HepG2 (cell line): ENCODE measurements at regions not wholly inside any gene's neighbourhood (a gene's known extent, or its start where the extent isn't known, plus 50 kb on each side); places are given as distances from the start of the nearest gene placed in this dataset.

ENCODE experiments used
- ATAC-seq: fragments of 200-7000 bp; cut with Tn5 transposase; 3 replicates; pipeline ENCODE4 v1.9.1; 2020; ENCODE audit warnings: mild to moderate bottlenecking, moderate library complexity
- BruUV-seq: library from RNA; stranded (reverse); fragments of 400-500 nt; replicated peaks from 2 replicates; lab custom pipeline; 2021; lab: Mats Ljungman, UMichigan
- CTCF ChIA-PET: fragments of 300-600 bp; formaldehyde crosslinking; extraction: SDS; loops from one replicate; lab custom pipeline; 2021; ENCODE audit warnings: low total read pairs, inconsistent platforms, low intra/inter-chr PET ratio; lab: Yijun Ruan, JAX
- POLR2A ChIA-PET: fragments of 350-600 bp; sonication (Branson Sonifier 250); formaldehyde crosslinking; loops from one replicate; lab custom pipeline; 2020; ENCODE audit warnings: antibody characterized with exemption, inconsistent platforms; lab: Yijun Ruan, JAX
- DNase-seq: peaks from one replicate; pipeline ENCODE4 v3.0.0-alpha.2; 2015; ENCODE audit warnings: low spot score
- FAIRE-seq: peaks from 3 replicates; lab custom pipeline; 2011; peaks lifted over from hg19 to GRCh38; lab: Jason Lieb, UNC
- H2AFZ ChIP-seq: one replicate; pipeline ENCODE4 v1.6.1; 2011; ENCODE audit warnings: low read length, inconsistent platforms
- H3K27ac ChIP-seq: fragments of 300-600 bp; 3 replicates; pipeline ENCODE4 v1.8.0; 2011; ENCODE audit warnings: mixed run types, mild to moderate bottlenecking, mixed read lengths, low read length, inconsistent platforms; ENCODE audit not compliant: insufficient read depth; ENCODE audit errors: extremely low read length
- H3K27me3 ChIP-seq, 2 experiments: fragments of 200-600 bp in 1 of 2; 2 replicates in 1 of 2; 3 replicates in 1 of 2; pipeline versions ENCODE4 v1.6.0 to v1.8.0; 2011; ENCODE audit warnings: low read length in 2 of 2, mild to moderate bottlenecking in 2 of 2, moderate library complexity in 2 of 2, inconsistent platforms in 1 of 2; ENCODE audit not compliant: insufficient read depth in 2 of 2, control insufficient read depth in 1 of 2
- H3K36me3 ChIP-seq, 2 experiments: fragments of 200-600 bp in 1 of 2; replicated peaks in 1 of 2; 2 replicates in 1 of 2; 3 replicates in 1 of 2; pipeline versions ENCODE4 v1.5.1 to v1.8.0; 2011; ENCODE audit warnings: low read length in 2 of 2, inconsistent platforms in 1 of 2; ENCODE audit not compliant: insufficient read depth in 2 of 2, control insufficient read depth in 1 of 2
- H3K4me1 ChIP-seq: 2 replicates; pipeline ENCODE4 v1.5.1; 2012; ENCODE audit warnings: low read length, inconsistent platforms; ENCODE audit not compliant: insufficient read depth
- H3K4me2 ChIP-seq: 2 replicates; pipeline ENCODE4 v1.6.0; 2011; ENCODE audit warnings: low read depth, low read length, inconsistent platforms
- H3K4me3 ChIP-seq, 3 experiments: fragments of 200-600 bp in 1 of 3; sonication (generic), shearing (Covaris generic) in 1 of 3; replicated peaks in 1 of 3; 2 replicates each; pipeline ENCODE4 v1.5.1; 2011 to 2016; ENCODE audit warnings: low read length in 3 of 3, inconsistent platforms in 2 of 3, low read depth in 2 of 3, mild to moderate bottlenecking in 2 of 3, control low read depth in 1 of 3, mixed read lengths in 1 of 3; ENCODE audit not compliant: insufficient read depth in 1 of 3
- H3K79me2 ChIP-seq: one replicate; pipeline ENCODE4 v1.6.1; 2011; ENCODE audit warnings: low read length, inconsistent platforms; ENCODE audit not compliant: insufficient read depth
- H3K9ac ChIP-seq: 2 replicates; pipeline ENCODE4 v1.6.0; 2011; ENCODE audit warnings: mild to moderate bottlenecking, low read depth, low read length, inconsistent platforms; ENCODE audit not compliant: insufficient read depth
- H3K9me3 ChIP-seq: 2 replicates; pipeline ENCODE4 v1.5.1; 2012; ENCODE audit warnings: mild to moderate bottlenecking, low read length
- H4K20me1 ChIP-seq: 2 replicates; pipeline ENCODE4 v1.6.0; 2011; ENCODE audit warnings: inconsistent platforms, mild to moderate bottlenecking, low read length, moderate library complexity; ENCODE audit not compliant: insufficient read depth
- ARNTL ChIP-seq: sonication (generic); formaldehyde crosslinking; IDR thresholded peaks from 2 replicates; pipeline ENCODE4 v1.4.0; 2020; ENCODE audit warnings: mild to moderate bottlenecking, missing genetic modification reagents
- BHLHE40 ChIP-seq: IDR thresholded peaks from 2 replicates; pipeline ENCODE4 v1.6.1; 2011; ENCODE audit warnings: low read length, improper control_type of control experiment
- FOSL1 ChIP-seq: sonication (generic); formaldehyde crosslinking; IDR thresholded peaks from 2 replicates; pipeline ENCODE4 v1.9.0; 2021; ENCODE audit warnings: missing genetic modification reagents, borderline replicate concordance
- KLF12 ChIP-seq: sonication (generic); formaldehyde crosslinking; IDR thresholded peaks from 2 replicates; pipeline ENCODE4 v1.4.0; 2020; ENCODE audit warnings: missing genetic modification reagents, borderline replicate concordance
- NAIF1 ChIP-seq: sonication (generic); formaldehyde crosslinking; IDR thresholded peaks from 2 replicates; pipeline ENCODE4 v1.5.0; 2020; ENCODE audit warnings: mild to moderate bottlenecking, missing genetic modification reagents, borderline replicate concordance
- NFKBIZ ChIP-seq: IDR thresholded peaks from 2 replicates; pipeline ENCODE4 v1.6.1; 2018; ENCODE audit warnings: missing genetic modification reagents, missing compliant biosample characterization
- ONECUT2 ChIP-seq: sonication (generic); formaldehyde crosslinking; IDR thresholded peaks from 2 replicates; pipeline ENCODE4 v1.4.0; 2020; ENCODE audit warnings: missing genetic modification reagents
- POGZ ChIP-seq: sonication (generic); formaldehyde crosslinking; IDR thresholded peaks from 2 replicates; pipeline ENCODE4 v1.4.0; 2020; ENCODE audit warnings: mild to moderate bottlenecking, missing genetic modification reagents
- RAD21 ChIP-seq: fragments of 450-650 bp; formaldehyde crosslinking; IDR thresholded peaks from 2 replicates; pipeline ENCODE4 v1.5.0; 2020; ENCODE audit warnings: mild to moderate bottlenecking
- SETDB1 ChIP-seq: sonication (generic); formaldehyde crosslinking; IDR thresholded peaks from 2 replicates; pipeline ENCODE4 v1.5.1; 2020; ENCODE audit warnings: missing genetic modification reagents, mild to moderate bottlenecking, borderline replicate concordance
- SIN3A ChIP-seq: IDR thresholded peaks from 2 replicates; pipeline ENCODE4 v1.6.1; 2011; ENCODE audit warnings: low read depth, mild to moderate bottlenecking, control low read depth, low read length, borderline replicate concordance
- SP2 ChIP-seq: sonication (generic); formaldehyde crosslinking; IDR thresholded peaks from 2 replicates; pipeline ENCODE4 v1.5.1; 2020; ENCODE audit warnings: mild to moderate bottlenecking, missing genetic modification reagents
- SRY ChIP-seq: sonication (generic); formaldehyde crosslinking; IDR thresholded peaks from 2 replicates; pipeline ENCODE4 v1.8.0; 2022; ENCODE audit warnings: mild to moderate bottlenecking, missing genetic modification reagents
- YEATS2 ChIP-seq: sonication (generic); formaldehyde crosslinking; IDR thresholded peaks from 2 replicates; pipeline ENCODE4 v1.4.0; 2020; ENCODE audit warnings: missing genetic modification reagents, borderline replicate concordance
- ZNF335 ChIP-seq: sonication (generic); formaldehyde crosslinking; IDR thresholded peaks from 2 replicates; pipeline ENCODE4 v1.4.0; 2020; ENCODE audit warnings: missing genetic modification reagents
- ZNF761 ChIP-seq: sonication (generic); formaldehyde crosslinking; conservative IDR thresholded peaks from 2 replicates; pipeline ENCODE4 v1.4.0; 2020; ENCODE audit warnings: mild to moderate bottlenecking, missing genetic modification reagents
- ZSCAN30 ChIP-seq: sonication (generic); formaldehyde crosslinking; IDR thresholded peaks from 2 replicates; pipeline ENCODE4 v1.5.0; 2020; ENCODE audit warnings: mild to moderate bottlenecking, missing genetic modification reagents
- WGBS: methylation state at CpG from one replicate; pipeline ENCODE4 v1.1.6; 2017; ENCODE audit warnings: low lambda C conversion rate; 5-methylcytosine and 5-hydroxymethylcytosine counted together
- in situ Hi-C: cut with HindIII; loops from 2 replicates; pipeline ENCODE4 v1.10.0; 2017; ENCODE audit warnings: low pct_unique_long_range_greater_than_20kb; ENCODE audit not compliant: extremely low pct_ligation_motif_present
- intact Hi-C: fragments of 100-400 bp; cut with micrococcal nuclease; formaldehyde crosslinking; loops from one replicate; pipeline ENCODE4 v1.10.0; 2022; ENCODE audit not compliant: unreplicated experiment
- TF ChIP-seq, protein P1 (sequence below): sonication (generic); formaldehyde crosslinking; IDR thresholded peaks from 2 replicates; pipeline ENCODE4 v1.4.0; 2020; ENCODE audit warnings: mild to moderate bottlenecking, missing genetic modification reagents

DNA sequence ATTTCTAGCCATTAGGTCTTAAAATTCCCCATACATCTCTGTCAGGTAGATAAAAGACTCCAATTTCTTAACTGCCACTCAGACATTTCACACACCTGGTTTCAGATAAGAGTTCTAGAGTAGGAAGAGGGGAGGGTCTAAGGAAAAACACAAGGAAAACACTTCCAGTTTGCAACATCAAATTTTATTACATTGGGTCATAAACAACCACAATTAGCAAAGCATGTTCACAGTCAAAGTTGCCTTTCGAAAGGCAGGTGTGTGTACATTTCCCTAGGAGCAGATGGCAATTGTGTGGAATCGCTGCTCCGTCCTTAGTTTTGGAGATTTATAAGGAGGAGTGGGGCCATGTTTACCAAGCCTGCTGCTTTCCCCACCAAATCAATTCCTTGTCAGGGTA is 120.8 kb downstream of the DMRT2 start:
- Histone ChIP-seq H3K4me1 (no peaks in the 10 kb centered on the region), H3K4me3 (no peak overlapping the region), H3K27me3 (no peaks in the 10 kb centered on the region), H3K4me2 (no peak overlapping the region), H3K9me3 (no peaks in the 10 kb centered on the region), H2AFZ (no peak overlapping the region), H3K79me2 (no peaks in the 10 kb centered on the region), H3K9ac (no peak overlapping the region), H3K27ac (no peak overlapping the region), H3K36me3 (no peaks in the 10 kb centered on the region), H4K20me1 (no peaks in the 10 kb centered on the region)
- ChIA-PET CTCF (no interaction called here), POLR2A (no interaction called here)
- no peak for DNase-seq
- no peak for TF ChIP-seq SRY (CRISPR knock-in tag)
- no peak for TF ChIP-seq FOSL1 (CRISPR knock-in tag)
- TF ChIP-seq, protein P1, sequence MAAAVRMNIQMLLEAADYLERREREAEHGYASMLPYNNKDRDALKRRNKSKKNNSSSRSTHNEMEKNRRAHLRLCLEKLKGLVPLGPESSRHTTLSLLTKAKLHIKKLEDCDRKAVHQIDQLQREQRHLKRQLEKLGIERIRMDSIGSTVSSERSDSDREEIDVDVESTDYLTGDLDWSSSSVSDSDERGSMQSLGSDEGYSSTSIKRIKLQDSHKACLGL (CRISPR knock-in tag): no peak
- intact Hi-C loops: no loop called here
- in situ Hi-C loops: no loop called here
- 69% methylated on average over 3 of the region's 3 CpGs for WGBS
- no peak for FAIRE-seq
- no peak for ATAC-seq
- no TSS peak for BruUV-seq

DNA sequence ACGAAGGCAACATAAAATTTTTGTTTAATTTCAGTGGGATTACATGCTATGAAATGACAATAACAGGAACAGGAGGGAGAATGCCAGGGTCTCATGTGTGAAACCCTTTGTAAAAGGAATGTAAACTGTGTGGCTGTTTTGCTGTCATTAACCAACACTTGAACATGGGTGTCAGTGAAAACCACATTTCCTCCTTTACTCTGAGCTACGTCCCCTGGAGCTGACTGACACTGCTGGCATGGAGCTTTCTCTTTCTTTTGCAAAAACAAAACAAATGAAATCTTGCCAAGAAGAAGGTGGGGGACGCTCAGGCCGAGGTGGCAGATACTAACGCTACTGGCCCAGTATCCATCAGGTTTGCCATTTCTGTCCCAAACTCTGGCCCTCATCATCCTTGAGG is 121.4 kb downstream of the DMRT2 start:
- H3K4me3 ChIP-seq: no peak overlapping the region
- H4K20me1 ChIP-seq: no peaks in the 10 kb centered on the region
- H3K27me3 ChIP-seq: no peaks in the 10 kb centered on the region
- no peak overlapping the region for H3K4me2 ChIP-seq
- no peak for DNase-seq
- intact Hi-C loops (no loop called here), in situ Hi-C loops (no loop called here)
- no peaks in the 10 kb centered on the region for H3K79me2 ChIP-seq
- H3K4me1 ChIP-seq: no peaks in the 10 kb centered on the region
- ChIA-PET POLR2A (no interaction called here), CTCF (no interaction called here)
- no peak for ATAC-seq
- FAIRE-seq: no peak
- WGBS: 21% methylated on average over 5 of the region's 5 CpGs
- BruUV-seq: no TSS peak
- H2AFZ ChIP-seq: no peak overlapping the region
- H3K36me3 ChIP-seq: no peaks in the 10 kb centered on the region
- H3K9me3 ChIP-seq: no peaks in the 10 kb centered on the region
- no peak overlapping the region for H3K27ac ChIP-seq
- no peak overlapping the region for H3K9ac ChIP-seq
- TF ChIP-seq POGZ (no peak), KLF12 (CRISPR knock-in tag) (no peak), ZNF335 (CRISPR knock-in tag) (no peak), RAD21 (no peak), SIN3A (no peak), ZNF761 (CRISPR knock-in tag) (no peak), ONECUT2 (CRISPR knock-in tag) (no peak), SP2 (CRISPR knock-in tag) (no peak), SETDB1 (CRISPR knock-in tag) (no peak), ARNTL (CRISPR knock-in tag) (no peak), ZSCAN30 (CRISPR knock-in tag) (no peak), BHLHE40 (no peak), NFKBIZ (CRISPR knock-in tag) (no peak), YEATS2 (CRISPR knock-in tag) (no peak), NAIF1 (CRISPR knock-in tag) (no peak)
